GM12878 (cell line): ENCODE measurements at regions not wholly inside any gene's neighbourhood (a gene's known extent, or its start where the extent isn't known, plus 50 kb on each side); places are given as distances from the start of the nearest gene placed in this dataset.

Source experiments
- EZH2 ChIP-seq: IDR thresholded peaks from 2 replicates; pipeline ENCODE4 v1.6.1; 2012; ENCODE audit warnings: low read depth, mild to moderate bottlenecking, control low read depth, inconsistent platforms, low read length, borderline replicate concordance; ENCODE audit not compliant: control insufficient read depth
- POLR2A ChIP-seq: IDR thresholded peaks from 2 replicates; pipeline ENCODE4 v1.6.1; 2011; ENCODE audit warnings: low read depth, mild to moderate bottlenecking, low read length
- SUZ12 ChIP-seq: fragments of 200-600 bp; sonication (generic); IDR thresholded peaks from one replicate; pipeline ENCODE4 v1.6.1; 2018; ENCODE audit warnings: antibody characterized with exemption, mild to moderate bottlenecking; ENCODE audit not compliant: unreplicated experiment

- TF ChIP-seq POLR2A, result no peak
- no peak for TF ChIP-seq SUZ12
- no peak for TF ChIP-seq EZH2
Observed at GRCh38 chr14:101234999-101235334, 326.3 kb upstream of the DIO3 start.
